PC-3 (cell line): ENCODE measurements at regions not wholly inside any gene's neighbourhood (a gene's known extent, or its start where the extent isn't known, plus 50 kb on each side); places are given as distances from the start of the nearest gene placed in this dataset.

Experiments used
- ATAC-seq: fragments of 200-7000 bp; cut with Tn5 transposase; 2 replicates; pipeline ENCODE4 v1.9.1; 2020; ENCODE audit warnings: mild to moderate bottlenecking, moderate library complexity
- BruUV-seq: library from RNA; stranded (reverse); fragments of 400-500 nt; replicated peaks from 2 replicates; lab custom pipeline; 2021; lab: Mats Ljungman, UMichigan
- CTCF ChIA-PET: fragments of 300-600 bp; sonication (Branson Sonifier 250); formaldehyde crosslinking; loops from one replicate; lab custom pipeline; 2022; ENCODE audit warnings: antibody characterized with exemption; lab: Charles Lee
- POLR2A ChIA-PET: fragments of 300-600 bp; sonication (Branson Sonifier 250); formaldehyde crosslinking; loops from one replicate; lab custom pipeline; 2022; ENCODE audit warnings: antibody characterized with exemption; ENCODE audit not compliant: unreplicated experiment; lab: Charles Lee
- DNase-seq: peaks from one replicate; pipeline ENCODE4 v3.0.0-alpha.2; 2015
- H2AFZ ChIP-seq: fragments of 300-600 bp; sonication (generic); 2 replicates; pipeline ENCODE4 v1.6.0; 2016; ENCODE audit warnings: antibody characterized with exemption, low read length
- H3F3A ChIP-seq: fragments of 300-600 bp; sonication (generic); one replicate; pipeline ENCODE4 v1.6.0; 2017; ENCODE audit warnings: antibody characterized with exemption, low read length, control low read depth, mild to moderate bottlenecking; ENCODE audit not compliant: unreplicated experiment
- H3K27ac ChIP-seq: fragments of 300-600 bp; sonication (generic); 2 replicates; pipeline ENCODE4 v1.5.1; 2016; ENCODE audit warnings: mild to moderate bottlenecking, low read length
- H3K27me3 ChIP-seq: fragments of 300-600 bp; sonication (generic); 2 replicates; pipeline ENCODE4 v1.6.1; 2016; ENCODE audit warnings: low read length, mixed read lengths
- H3K36me3 ChIP-seq: fragments of 300-600 bp; sonication (generic); 2 replicates; pipeline ENCODE4 v1.6.1; 2016; ENCODE audit warnings: low read depth, mixed run types, low read length, mixed read lengths
- H3K4me1 ChIP-seq: fragments of 300-600 bp; sonication (generic); 2 replicates; pipeline ENCODE4 v1.5.1; 2016; ENCODE audit warnings: low read length; ENCODE audit not compliant: insufficient read depth
- H3K4me2 ChIP-seq: fragments of 300-600 bp; sonication (generic); 2 replicates; pipeline ENCODE4 v1.6.0; 2016; ENCODE audit warnings: low read length
- H3K4me3 ChIP-seq: fragments of 300-600 bp; sonication (generic); 2 replicates; pipeline ENCODE4 v1.5.1; 2016; ENCODE audit warnings: mild to moderate bottlenecking, low read length, mixed read lengths
- H3K79me2 ChIP-seq: fragments of 300-600 bp; sonication (generic); 2 replicates; pipeline ENCODE4 v1.6.1; 2017; ENCODE audit warnings: low read length, mixed read lengths
- H3K9ac ChIP-seq: fragments of 300-600 bp; sonication (generic); 2 replicates; pipeline ENCODE4 v1.6.0; 2016; ENCODE audit warnings: mild to moderate bottlenecking, low read length
- H3K9me2 ChIP-seq: fragments of 300-600 bp; sonication (generic); replicated peaks from 2 replicates; pipeline ENCODE4 v1.6.1; 2016; ENCODE audit warnings: mixed run types, low read length, mixed read lengths
- H3K9me3 ChIP-seq: fragments of 300-600 bp; sonication (generic); 2 replicates; pipeline ENCODE4 v1.6.1; 2016; ENCODE audit warnings: low read length, mixed read lengths
- H4K20me1 ChIP-seq: fragments of 300-600 bp; sonication (generic); 2 replicates; pipeline ENCODE4 v1.6.1; 2016; ENCODE audit warnings: low read length, mixed read lengths
- CTCF ChIP-seq: fragments of 300-600 bp; sonication (generic); conservative IDR thresholded peaks from 2 replicates; pipeline ENCODE4 v1.5.1; 2017; ENCODE audit warnings: antibody characterized with exemption, low read depth, mild to moderate bottlenecking, low read length
- EZH2 ChIP-seq: fragments of 300-600 bp; sonication (generic); IDR thresholded peaks from one replicate; pipeline ENCODE4 v1.6.1; 2017; ENCODE audit warnings: antibody characterized with exemption, mild to moderate bottlenecking, low read length; ENCODE audit not compliant: unreplicated experiment
- EZH2phosphoT487 ChIP-seq: fragments of 300-600 bp; sonication (generic); IDR thresholded peaks from 2 replicates; pipeline ENCODE4 v1.6.1; 2018; ENCODE audit warnings: mild to moderate bottlenecking, antibody characterized with exemption, low read length, borderline replicate concordance
- intact Hi-C: fragments of 100-400 bp; cut with micrococcal nuclease; formaldehyde crosslinking; loops from 2 replicates; pipeline ENCODE4 v1.9.0; 2023

- no peaks in the 10 kb centered on the region for H3K36me3 ChIP-seq
- TF ChIP-seq EZH2 (no peak), EZH2phosphoT487 (no peak), CTCF (no peak)
- no peaks in the 10 kb centered on the region for H3K79me2 ChIP-seq
- no peak overlapping the region for H3K4me3 ChIP-seq
- no peak overlapping the region for H3K27ac ChIP-seq
- H3K27me3 ChIP-seq: peaks cover 61% of the 10 kb centered on the region
- no peak overlapping the region for H3K4me2 ChIP-seq
- CTCF ChIA-PET: no interaction called here
- no peaks in the 10 kb centered on the region for H3K9me2 ChIP-seq
- ATAC-seq (no peak), DNase-seq (no peak)
- no TSS peak for BruUV-seq
- no peaks in the 10 kb centered on the region for H3F3A ChIP-seq
- H2AFZ ChIP-seq: no peak overlapping the region
- H3K9ac ChIP-seq: no peak overlapping the region
- intact Hi-C loops: no loop called here
- H3K4me1 ChIP-seq: no peaks in the 10 kb centered on the region
- no peaks in the 10 kb centered on the region for H4K20me1 ChIP-seq
- no peaks in the 10 kb centered on the region for H3K9me3 ChIP-seq
- POLR2A ChIA-PET: no interaction called here
Measured at GRCh38 chr7:156180451-156181229, 368.4 kb upstream of the SHH start.

- ATAC-seq (no peak), DNase-seq (no peak)
- no peaks in the 10 kb centered on the region for H3K4me1 ChIP-seq
- H3K79me2 ChIP-seq: no peaks in the 10 kb centered on the region
- intact Hi-C loops: no loop called here
- no peak overlapping the region for H3K9ac ChIP-seq
- H3K9me2 ChIP-seq: no peaks in the 10 kb centered on the region
- no peaks in the 10 kb centered on the region for H3F3A ChIP-seq
- ChIA-PET CTCF (no interaction called here), POLR2A (no interaction called here)
- H3K4me3 ChIP-seq: no peak overlapping the region
- H3K36me3 ChIP-seq: no peaks in the 10 kb centered on the region
- TF ChIP-seq EZH2 (no peak), EZH2phosphoT487 (no peak), CTCF (no peak)
- H3K27me3 ChIP-seq: peaks cover 61% of the 10 kb centered on the region
- no peaks in the 10 kb centered on the region for H3K9me3 ChIP-seq
- no peak overlapping the region for H2AFZ ChIP-seq
- no peak overlapping the region for H3K27ac ChIP-seq
- no peaks in the 10 kb centered on the region for H4K20me1 ChIP-seq
- no peak overlapping the region for H3K4me2 ChIP-seq
- no TSS peak for BruUV-seq
Measured at GRCh38 chr7:156179872-156180390, 367.7 kb upstream of the SHH start.

- no peaks in the 10 kb centered on the region for H3K9me2 ChIP-seq
- no peaks in the 10 kb centered on the region for H3K36me3 ChIP-seq
- no peak overlapping the region for H3K4me2 ChIP-seq
- H3F3A ChIP-seq: no peaks in the 10 kb centered on the region
- ChIA-PET POLR2A (no interaction called here), CTCF (no interaction called here)
- H3K27ac ChIP-seq: no peak overlapping the region
- H3K9ac ChIP-seq: no peak overlapping the region
- intact Hi-C loops: no loop called here
- H2AFZ ChIP-seq: no peak overlapping the region
- no peak overlapping the region for H3K4me3 ChIP-seq
- DNase-seq (no peak), ATAC-seq (no peak)
- H3K27me3 ChIP-seq: peaks cover 65% of the 10 kb centered on the region
- no peaks in the 10 kb centered on the region for H4K20me1 ChIP-seq
- H3K9me3 ChIP-seq: no peaks in the 10 kb centered on the region
- no peak for TF ChIP-seq EZH2
- TF ChIP-seq CTCF: no peak
- no peaks in the 10 kb centered on the region for H3K79me2 ChIP-seq
- H3K4me1 ChIP-seq: no peaks in the 10 kb centered on the region
- BruUV-seq: no TSS peak
Measured at GRCh38 chr7:156178857-156179256, 366.6 kb upstream of the SHH start.
